Prostate gland (tissue), 2 donors: ENCODE measurements at regions not wholly inside any gene's neighbourhood (a gene's known extent, or its start where the extent isn't known, plus 50 kb on each side); places are given as distances from the start of the nearest gene placed in this dataset.
"Not testable (repeated sequence)": the region's sequence is repeated elsewhere in the genome, so short reads cannot be mapped to it uniquely, and the experiment has no call there.

Source experiments
- POLR2A ChIP-seq: fragments of 450-650 bp; IDR thresholded peaks from one replicate; pipeline ENCODE4 v1.6.1; 2016; ENCODE audit warnings: antibody characterized with exemption, mild to moderate bottlenecking
- TF ChIP-seq, protein P1 (sequence below), 4 experiments: fragments of 200-600 bp in 2 of 4; fragments of 450-650 bp in 2 of 4; sonication (generic) in 2 of 4; IDR thresholded peaks; 1 replicate in 3 of 4; 2 replicates in 1 of 4; pipeline ENCODE4 v1.5.1; 2016 to 2019; ENCODE audit warnings: antibody characterized with exemption in 4 of 4, mild to moderate bottlenecking in 2 of 4, moderate library complexity in 2 of 4

DNA sequence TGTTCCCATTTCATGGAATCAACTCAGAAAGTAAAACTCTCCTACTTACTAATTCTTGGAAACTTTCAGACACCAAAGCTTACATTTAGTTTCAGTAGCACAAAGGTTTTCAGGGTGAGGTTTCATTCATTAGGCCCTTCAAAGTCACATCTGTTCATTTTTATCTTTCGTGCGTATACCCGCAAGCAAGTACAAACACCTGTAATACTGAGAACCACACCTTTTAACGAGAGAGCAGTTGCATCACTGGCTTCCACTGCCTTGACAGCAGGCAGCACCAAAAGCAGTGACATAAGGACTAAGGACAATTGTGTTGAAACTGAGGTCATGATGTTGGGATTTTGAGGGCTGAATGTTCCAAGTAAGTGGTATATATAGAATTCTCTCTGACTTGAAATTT lies 60.5 kb downstream of the GOLGA6L22 start:
- TF ChIP-seq POLR2A = not testable (repeated sequence)
- TF ChIP-seq, protein P1, sequence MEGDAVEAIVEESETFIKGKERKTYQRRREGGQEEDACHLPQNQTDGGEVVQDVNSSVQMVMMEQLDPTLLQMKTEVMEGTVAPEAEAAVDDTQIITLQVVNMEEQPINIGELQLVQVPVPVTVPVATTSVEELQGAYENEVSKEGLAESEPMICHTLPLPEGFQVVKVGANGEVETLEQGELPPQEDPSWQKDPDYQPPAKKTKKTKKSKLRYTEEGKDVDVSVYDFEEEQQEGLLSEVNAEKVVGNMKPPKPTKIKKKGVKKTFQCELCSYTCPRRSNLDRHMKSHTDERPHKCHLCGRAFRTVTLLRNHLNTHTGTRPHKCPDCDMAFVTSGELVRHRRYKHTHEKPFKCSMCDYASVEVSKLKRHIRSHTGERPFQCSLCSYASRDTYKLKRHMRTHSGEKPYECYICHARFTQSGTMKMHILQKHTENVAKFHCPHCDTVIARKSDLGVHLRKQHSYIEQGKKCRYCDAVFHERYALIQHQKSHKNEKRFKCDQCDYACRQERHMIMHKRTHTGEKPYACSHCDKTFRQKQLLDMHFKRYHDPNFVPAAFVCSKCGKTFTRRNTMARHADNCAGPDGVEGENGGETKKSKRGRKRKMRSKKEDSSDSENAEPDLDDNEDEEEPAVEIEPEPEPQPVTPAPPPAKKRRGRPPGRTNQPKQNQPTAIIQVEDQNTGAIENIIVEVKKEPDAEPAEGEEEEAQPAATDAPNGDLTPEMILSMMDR (IDR thresholded peaks at IDR 0.05) = not testable (repeated sequence)
